Prostate gland (tissue), 2 donors: ENCODE measurements at regions not wholly inside any gene's neighbourhood (a gene's known extent, or its start where the extent isn't known, plus 50 kb on each side); places are given as distances from the start of the nearest gene placed in this dataset.
"Not testable (repeated sequence)": the region's sequence is repeated elsewhere in the genome, so short reads cannot be mapped to it uniquely, and the experiment has no call there.

Experiments
- POLR2A ChIP-seq: fragments of 450-650 bp; IDR thresholded peaks from one replicate; pipeline ENCODE4 v1.6.1; 2016; ENCODE audit warnings: antibody characterized with exemption, mild to moderate bottlenecking
- POLR2AphosphoS5 ChIP-seq: sonication (generic); formaldehyde crosslinking; IDR thresholded peaks from one replicate; pipeline ENCODE4 v1.6.1; 2017; ENCODE audit warnings: antibody characterized with exemption
- TF ChIP-seq, protein P1 (sequence below), 4 experiments: fragments of 200-600 bp in 2 of 4; fragments of 450-650 bp in 2 of 4; sonication (generic) in 2 of 4; IDR thresholded peaks; 1 replicate in 3 of 4; 2 replicates in 1 of 4; pipeline ENCODE4 v1.5.1; 2016 to 2019; ENCODE audit warnings: antibody characterized with exemption in 4 of 4, mild to moderate bottlenecking in 2 of 4, moderate library complexity in 2 of 4

DNA sequence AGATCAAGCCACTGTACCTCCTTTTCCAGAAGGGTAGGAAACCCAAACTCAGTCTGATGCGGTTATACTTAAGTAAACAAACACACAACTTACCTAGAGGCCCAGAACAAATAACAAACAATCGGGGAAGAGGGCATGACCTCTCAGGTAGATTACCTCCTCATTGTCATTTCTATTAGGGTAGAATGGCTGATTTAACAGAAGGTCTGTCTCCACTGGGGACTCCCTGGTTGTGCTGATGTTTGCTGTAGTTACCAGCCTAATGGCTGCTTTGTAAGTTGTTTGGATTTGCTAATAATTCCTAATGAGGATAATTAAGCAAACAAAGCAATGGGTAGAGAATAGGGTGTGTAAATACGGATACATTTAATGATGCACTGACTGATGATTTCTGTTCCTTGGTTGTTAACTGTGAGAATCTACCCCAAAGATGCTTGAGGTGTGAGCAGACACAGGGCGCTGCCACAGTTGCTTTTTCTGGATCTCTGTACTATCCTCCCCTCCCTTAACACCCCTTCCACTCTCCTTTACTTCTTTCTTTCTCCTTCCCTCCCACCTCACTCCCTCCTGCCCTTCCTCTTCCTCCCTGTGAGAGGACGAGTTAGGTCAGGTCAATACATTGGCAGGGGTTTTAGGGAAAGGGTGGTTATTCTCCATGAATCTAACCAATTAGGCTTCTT is 332.0 kb upstream of the FZD8 start:
- TF ChIP-seq, protein P1, sequence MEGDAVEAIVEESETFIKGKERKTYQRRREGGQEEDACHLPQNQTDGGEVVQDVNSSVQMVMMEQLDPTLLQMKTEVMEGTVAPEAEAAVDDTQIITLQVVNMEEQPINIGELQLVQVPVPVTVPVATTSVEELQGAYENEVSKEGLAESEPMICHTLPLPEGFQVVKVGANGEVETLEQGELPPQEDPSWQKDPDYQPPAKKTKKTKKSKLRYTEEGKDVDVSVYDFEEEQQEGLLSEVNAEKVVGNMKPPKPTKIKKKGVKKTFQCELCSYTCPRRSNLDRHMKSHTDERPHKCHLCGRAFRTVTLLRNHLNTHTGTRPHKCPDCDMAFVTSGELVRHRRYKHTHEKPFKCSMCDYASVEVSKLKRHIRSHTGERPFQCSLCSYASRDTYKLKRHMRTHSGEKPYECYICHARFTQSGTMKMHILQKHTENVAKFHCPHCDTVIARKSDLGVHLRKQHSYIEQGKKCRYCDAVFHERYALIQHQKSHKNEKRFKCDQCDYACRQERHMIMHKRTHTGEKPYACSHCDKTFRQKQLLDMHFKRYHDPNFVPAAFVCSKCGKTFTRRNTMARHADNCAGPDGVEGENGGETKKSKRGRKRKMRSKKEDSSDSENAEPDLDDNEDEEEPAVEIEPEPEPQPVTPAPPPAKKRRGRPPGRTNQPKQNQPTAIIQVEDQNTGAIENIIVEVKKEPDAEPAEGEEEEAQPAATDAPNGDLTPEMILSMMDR (IDR thresholded peaks at IDR 0.05): not testable (repeated sequence)
- TF ChIP-seq POLR2A, POLR2AphosphoS5: not testable (repeated sequence)
